ENCODE measurements at regions not wholly inside any gene's neighbourhood (a gene's known extent, or its start where the extent isn't known, plus 50 kb on each side); places are given as distances from the start of the nearest gene placed in this dataset.

GRCh38 chr12:89016970-89017778 is 335.1 kb downstream of the DUSP6 start:
- Histone ChIP-seq H3K4me1 (ENCODE audit: control insufficient read depth, insufficient read depth, low read length) (no peaks in the 10 kb centered on the region), H3K4me3 (ENCODE audit: low read depth, low read length) (peak overlapping the region; percentile 44), H3K27ac (ENCODE audit: low read depth, low read length) (no peak overlapping the region)

GRCh38 chr12:89015419-89015818 is 336.9 kb downstream of the DUSP6 start:
- Histone ChIP-seq H3K9me3 (ENCODE audit: control insufficient read depth, insufficient read depth, low read depth, low read length) (no peaks in the 10 kb centered on the region), H3K4me1 (ENCODE audit: control insufficient read depth, insufficient read depth, low read length) (no peaks in the 10 kb centered on the region), H3K27me3 (ENCODE audit: control insufficient read depth, insufficient read depth, low read length) (no peaks in the 10 kb centered on the region), H3K36me3 (ENCODE audit: control insufficient read depth, insufficient read depth, low read length) (no peaks in the 10 kb centered on the region), H3K4me3 (ENCODE audit: low read depth, low read length) (no peak overlapping the region), H3K27ac (ENCODE audit: low read depth, low read length) (no peak overlapping the region), H3K9ac (ENCODE audit: low read length) (no peak overlapping the region)

More at GRCh38 chr12:89016970-89017778, 335.1 kb downstream of the DUSP6 start:
- Histone ChIP-seq H3K9me3 (ENCODE audit: control insufficient read depth, insufficient read depth, low read depth, low read length) (no peaks in the 10 kb centered on the region), H3K36me3 (ENCODE audit: control insufficient read depth, insufficient read depth, low read length) (no peaks in the 10 kb centered on the region), H3K27me3 (ENCODE audit: control insufficient read depth, insufficient read depth, low read length) (no peaks in the 10 kb centered on the region), H3K9ac (ENCODE audit: low read length) (peak overlapping the region; percentile 20)

- Histone ChIP-seq H3K27me3 (ENCODE audit: control insufficient read depth, insufficient read depth, low read length) (no peaks in the 10 kb centered on the region), H3K9me3 (ENCODE audit: control insufficient read depth, insufficient read depth, low read depth, low read length) (no peaks in the 10 kb centered on the region), H3K4me1 (ENCODE audit: control insufficient read depth, insufficient read depth, low read length) (peaks cover 6% of the 10 kb centered on the region; the same call in 1 of the 2 replicates), H3K27ac (ENCODE audit: low read depth, low read length) (no peak overlapping the region), H3K36me3 (ENCODE audit: control insufficient read depth, insufficient read depth, low read length) (no peaks in the 10 kb centered on the region), H3K4me3 (ENCODE audit: low read depth, low read length) (no peak overlapping the region), H3K9ac (ENCODE audit: low read length) (no peak overlapping the region)
These were observed 353.9 kb downstream of the DUSP6 start for GRCh38 chr12:88998421-88998820.

GRCh38 chr12:88996200-88996788 is 356.0 kb downstream of the DUSP6 start:
- Histone ChIP-seq H3K36me3 (ENCODE audit: control insufficient read depth, insufficient read depth, low read length) (no peaks in the 10 kb centered on the region), H3K9ac (ENCODE audit: low read length) (no peak overlapping the region), H3K4me3 (ENCODE audit: low read depth, low read length) (no peak overlapping the region), H3K9me3 (ENCODE audit: control insufficient read depth, insufficient read depth, low read depth, low read length) (no peaks in the 10 kb centered on the region), H3K4me1 (ENCODE audit: control insufficient read depth, insufficient read depth, low read length) (peaks cover 6% of the 10 kb centered on the region; the same call in 1 of the 2 replicates), H3K27ac (ENCODE audit: low read depth, low read length) (no peak overlapping the region), H3K27me3 (ENCODE audit: control insufficient read depth, insufficient read depth, low read length) (no peaks in the 10 kb centered on the region)

GRCh38 chr12:88994971-88995370 is 357.3 kb downstream of the DUSP6 start:
- H3K27me3 ChIP-seq (ENCODE audit: control insufficient read depth, insufficient read depth, low read length): no peaks in the 10 kb centered on the region
- H3K9ac ChIP-seq (ENCODE audit: low read length): no peak overlapping the region
- no peak overlapping the region for H3K27ac ChIP-seq (ENCODE audit: low read depth, low read length)
- no peaks in the 10 kb centered on the region for H3K9me3 ChIP-seq (ENCODE audit: control insufficient read depth, insufficient read depth, low read depth, low read length)
- no peaks in the 10 kb centered on the region for H3K36me3 ChIP-seq (ENCODE audit: control insufficient read depth, insufficient read depth, low read length)
- H3K4me3 ChIP-seq (ENCODE audit: low read depth, low read length): no peak overlapping the region
- H3K4me1 ChIP-seq (ENCODE audit: control insufficient read depth, insufficient read depth, low read length): peaks cover 6% of the 10 kb centered on the region; the same call in 1 of the 2 replicates

GRCh38 chr12:88994537-88994936 is 357.8 kb downstream of the DUSP6 start:
- Histone ChIP-seq H3K36me3 (ENCODE audit: control insufficient read depth, insufficient read depth, low read length) (no peaks in the 10 kb centered on the region), H3K4me1 (ENCODE audit: control insufficient read depth, insufficient read depth, low read length) (peaks cover 6% of the 10 kb centered on the region; the same call in 1 of the 2 replicates), H3K27ac (ENCODE audit: low read depth, low read length) (no peak overlapping the region), H3K4me3 (ENCODE audit: low read depth, low read length) (no peak overlapping the region), H3K27me3 (ENCODE audit: control insufficient read depth, insufficient read depth, low read length) (no peaks in the 10 kb centered on the region), H3K9me3 (ENCODE audit: control insufficient read depth, insufficient read depth, low read depth, low read length) (no peaks in the 10 kb centered on the region), H3K9ac (ENCODE audit: low read length) (no peak overlapping the region)

- H3K27me3 ChIP-seq (ENCODE audit: control insufficient read depth, insufficient read depth, low read length): no peaks in the 10 kb centered on the region
- no peaks in the 10 kb centered on the region for H3K36me3 ChIP-seq (ENCODE audit: control insufficient read depth, insufficient read depth, low read length)
- no peak overlapping the region for H3K9ac ChIP-seq (ENCODE audit: low read length)
- H3K4me3 ChIP-seq (ENCODE audit: low read depth, low read length): no peak overlapping the region
- H3K4me1 ChIP-seq (ENCODE audit: control insufficient read depth, insufficient read depth, low read length): peaks cover 6% of the 10 kb centered on the region; the same call in 1 of the 2 replicates
- no peaks in the 10 kb centered on the region for H3K9me3 ChIP-seq (ENCODE audit: control insufficient read depth, insufficient read depth, low read depth, low read length)
- no peak overlapping the region for H3K27ac ChIP-seq (ENCODE audit: low read depth, low read length)
These were observed 358.6 kb downstream of the DUSP6 start for GRCh38 chr12:88993651-88994050.

GRCh38 chr12:88986056-88986455 is 366.2 kb downstream of the DUSP6 start:
- Histone ChIP-seq H3K27ac (ENCODE audit: low read depth, low read length) (no peak overlapping the region), H3K4me3 (ENCODE audit: low read depth, low read length) (no peak overlapping the region), H3K9me3 (ENCODE audit: control insufficient read depth, insufficient read depth, low read depth, low read length) (no peaks in the 10 kb centered on the region), H3K9ac (ENCODE audit: low read length) (no peak overlapping the region), H3K4me1 (ENCODE audit: control insufficient read depth, insufficient read depth, low read length) (no peaks in the 10 kb centered on the region), H3K27me3 (ENCODE audit: control insufficient read depth, insufficient read depth, low read length) (no peaks in the 10 kb centered on the region), H3K36me3 (ENCODE audit: control insufficient read depth, insufficient read depth, low read length) (no peaks in the 10 kb centered on the region)

- H3K4me1 ChIP-seq (ENCODE audit: control insufficient read depth, insufficient read depth, low read length): no peaks in the 10 kb centered on the region
- no peaks in the 10 kb centered on the region for H3K9me3 ChIP-seq (ENCODE audit: control insufficient read depth, insufficient read depth, low read depth, low read length)
- H3K27ac ChIP-seq (ENCODE audit: low read depth, low read length): no peak overlapping the region
- H3K9ac ChIP-seq (ENCODE audit: low read length): no peak overlapping the region
- no peaks in the 10 kb centered on the region for H3K36me3 ChIP-seq (ENCODE audit: control insufficient read depth, insufficient read depth, low read length)
- H3K27me3 ChIP-seq (ENCODE audit: control insufficient read depth, insufficient read depth, low read length): no peaks in the 10 kb centered on the region
- no peak overlapping the region for H3K4me3 ChIP-seq (ENCODE audit: low read depth, low read length)
These were observed 366.7 kb downstream of the DUSP6 start for GRCh38 chr12:88985631-88986030.

- Histone ChIP-seq H3K4me1 (ENCODE audit: control insufficient read depth, insufficient read depth, low read length) (no peaks in the 10 kb centered on the region), H3K27ac (ENCODE audit: low read depth, low read length) (no peak overlapping the region), H3K9me3 (ENCODE audit: control insufficient read depth, insufficient read depth, low read depth, low read length) (no peaks in the 10 kb centered on the region), H3K36me3 (ENCODE audit: control insufficient read depth, insufficient read depth, low read length) (no peaks in the 10 kb centered on the region), H3K9ac (ENCODE audit: low read length) (no peak overlapping the region), H3K4me3 (ENCODE audit: low read depth, low read length) (no peak overlapping the region), H3K27me3 (ENCODE audit: control insufficient read depth, insufficient read depth, low read length) (no peaks in the 10 kb centered on the region)
These were observed 367.3 kb downstream of the DUSP6 start for GRCh38 chr12:88985011-88985410.

GRCh38 chr12:88982694-88983093 is 369.6 kb downstream of the DUSP6 start:
- Histone ChIP-seq H3K9me3 (ENCODE audit: control insufficient read depth, insufficient read depth, low read depth, low read length) (no peaks in the 10 kb centered on the region), H3K27ac (ENCODE audit: low read depth, low read length) (no peak overlapping the region), H3K9ac (ENCODE audit: low read length) (no peak overlapping the region), H3K4me1 (ENCODE audit: control insufficient read depth, insufficient read depth, low read length) (no peaks in the 10 kb centered on the region), H3K4me3 (ENCODE audit: low read depth, low read length) (no peak overlapping the region), H3K27me3 (ENCODE audit: control insufficient read depth, insufficient read depth, low read length) (no peaks in the 10 kb centered on the region), H3K36me3 (ENCODE audit: control insufficient read depth, insufficient read depth, low read length) (no peaks in the 10 kb centered on the region)
